Hematopoietic multipotent progenitor cell treated with erythropoietin and hydrocortisone succinate and interleukin-3 and kit ligand, for 8 days (in vitro differentiated cells): ENCODE measurements at regions not wholly inside any gene's neighbourhood (a gene's known extent, or its start where the extent isn't known, plus 50 kb on each side); places are given as distances from the start of the nearest gene placed in this dataset.
"Not testable (repeated sequence)": the region's sequence is repeated elsewhere in the genome, so short reads cannot be mapped to it uniquely, and the experiment has no call there.

Source experiments
- DNase-seq: peaks from one replicate; pipeline ENCODE4 v3.0.0-alpha.2; 2015

- DNase-seq, result no peak
Measured at GRCh38 chr9:20237686-20238085, 384.6 kb downstream of the MLLT3 start.

- no peak for DNase-seq
Measured at GRCh38 chr9:20236676-20237075, 385.6 kb downstream of the MLLT3 start.

GRCh38 chr9:20235206-20235605, 387.1 kb downstream of the MLLT3 start:
- not testable (repeated sequence) for DNase-seq

DNA sequence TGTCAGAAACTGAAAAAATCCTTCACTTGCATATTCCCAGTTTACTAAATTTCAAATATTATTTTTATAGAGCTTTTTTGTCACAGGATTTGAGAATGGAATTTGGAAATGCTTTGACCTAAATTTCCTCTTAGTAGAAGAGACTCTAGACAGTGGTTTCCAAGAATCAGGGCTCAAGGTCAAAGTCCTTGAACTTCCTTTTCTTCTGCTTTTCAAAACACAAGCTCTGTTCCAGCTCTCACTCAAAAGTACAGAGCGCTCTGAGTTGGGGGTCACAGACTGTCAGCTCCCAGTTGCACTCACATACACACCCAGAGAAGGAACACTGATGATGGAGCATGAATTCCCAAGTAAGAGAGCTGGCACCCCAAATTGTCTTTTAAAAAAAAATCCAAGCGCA, 394.2 kb downstream of the MLLT3 start:
- DNase-seq, result no peak

DNA sequence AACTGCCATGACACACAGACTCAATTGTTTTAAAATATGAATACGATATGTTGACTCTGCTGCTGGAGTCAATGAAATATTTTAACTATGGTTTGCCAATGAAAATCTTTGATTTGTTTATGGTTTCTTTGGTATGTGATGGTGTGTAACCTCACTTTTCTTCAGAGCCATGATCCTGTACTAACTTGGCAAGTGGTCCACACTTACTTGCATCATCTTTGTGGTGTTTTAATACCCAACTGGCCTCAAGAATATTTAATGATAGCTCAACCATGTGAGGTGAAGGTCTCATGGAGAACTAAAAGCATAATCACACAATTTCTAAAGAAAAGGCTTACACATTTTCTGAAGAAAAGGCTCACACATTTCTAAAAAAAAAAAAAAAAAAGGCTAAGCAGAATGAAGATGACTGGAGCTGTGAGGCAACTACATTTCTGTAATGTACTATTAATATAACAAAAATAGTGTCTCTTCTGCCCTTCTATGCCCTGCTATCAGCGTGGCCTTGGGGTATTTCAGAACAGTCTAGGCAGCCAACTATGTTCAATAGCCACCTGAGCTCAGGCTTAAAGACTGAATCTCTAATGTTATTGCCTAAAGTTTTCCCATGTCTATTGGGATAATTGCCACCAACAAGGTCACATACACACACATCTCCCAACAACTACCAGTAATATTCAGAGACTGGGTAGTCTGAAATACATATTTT, 395.0 kb downstream of the MLLT3 start:
- DNase-seq, result no peak

DNA sequence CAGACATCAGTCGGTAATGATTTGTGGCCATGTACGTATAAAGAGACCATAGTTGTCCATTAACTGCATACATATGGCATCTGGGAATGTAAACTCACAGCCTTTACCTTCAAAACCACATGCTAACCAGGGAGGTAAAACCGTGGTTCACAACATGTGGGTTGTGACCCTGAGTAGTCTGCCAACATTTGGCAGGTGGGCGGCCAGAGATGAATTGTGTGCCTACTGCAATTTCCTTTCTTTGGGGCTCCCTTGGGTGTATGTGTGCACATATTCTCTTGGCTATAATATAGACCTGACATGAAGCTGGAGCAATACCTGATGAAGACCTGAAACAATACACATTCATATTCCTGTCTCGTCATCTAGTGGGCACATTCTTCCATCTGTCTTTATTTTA, 396.0 kb downstream of the MLLT3 start:
- DNase-seq, result no peak

GRCh38 chr9:20225826-20226225, 396.5 kb downstream of the MLLT3 start:
- DNase-seq, result no peak

- no peak for DNase-seq
Measured at GRCh38 chr9:20224756-20225155, 397.5 kb downstream of the MLLT3 start.

DNA sequence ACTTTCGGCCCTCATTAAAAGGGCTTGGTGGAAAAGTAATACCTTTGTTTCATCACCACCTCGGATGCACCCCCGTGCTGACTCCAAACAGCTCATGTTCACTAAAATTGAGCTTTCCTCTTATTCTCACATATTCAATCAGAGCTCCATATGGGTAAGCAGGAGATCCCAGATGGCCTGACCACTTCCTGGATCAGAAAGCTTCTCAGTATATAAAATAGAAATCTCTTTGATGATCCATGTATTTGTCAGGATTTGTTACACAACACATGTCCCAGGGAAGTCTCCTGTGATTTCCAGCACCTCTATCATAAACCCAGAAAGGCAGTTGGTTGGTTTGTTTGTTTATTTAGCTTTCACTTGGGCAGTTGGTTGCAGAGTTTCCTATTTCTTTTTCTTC, 402.0 kb downstream of the MLLT3 start:
- DNase-seq, result no peak

DNA sequence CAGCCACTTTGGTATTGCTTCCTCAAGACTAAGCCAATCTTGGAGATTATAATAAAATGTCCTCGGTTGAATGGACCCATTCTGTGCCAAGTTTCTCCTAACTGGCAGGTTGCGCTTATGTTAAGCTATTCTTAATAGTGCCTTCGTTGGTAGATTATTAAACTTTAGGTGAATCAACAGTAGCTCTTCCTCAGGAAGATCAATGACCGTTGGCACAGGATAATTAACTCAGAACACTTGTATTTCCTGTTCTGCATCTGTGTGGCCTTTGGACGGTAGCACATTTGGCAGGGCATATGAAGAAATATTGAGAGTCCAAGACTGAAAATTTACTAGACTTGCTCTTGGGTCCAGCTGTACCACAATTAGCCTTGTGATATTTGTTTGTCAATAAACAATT, 402.9 kb downstream of the MLLT3 start:
- DNase-seq, result no peak

- DNase-seq, result no peak
Measured at GRCh38 chr9:20217596-20217995, 404.7 kb downstream of the MLLT3 start.

GRCh38 chr9:20216438-20216837, 405.9 kb downstream of the MLLT3 start:
- DNase-seq, result no peak

- DNase-seq, result no peak
Measured at GRCh38 chr9:20215552-20215951, 406.7 kb downstream of the MLLT3 start.

DNA sequence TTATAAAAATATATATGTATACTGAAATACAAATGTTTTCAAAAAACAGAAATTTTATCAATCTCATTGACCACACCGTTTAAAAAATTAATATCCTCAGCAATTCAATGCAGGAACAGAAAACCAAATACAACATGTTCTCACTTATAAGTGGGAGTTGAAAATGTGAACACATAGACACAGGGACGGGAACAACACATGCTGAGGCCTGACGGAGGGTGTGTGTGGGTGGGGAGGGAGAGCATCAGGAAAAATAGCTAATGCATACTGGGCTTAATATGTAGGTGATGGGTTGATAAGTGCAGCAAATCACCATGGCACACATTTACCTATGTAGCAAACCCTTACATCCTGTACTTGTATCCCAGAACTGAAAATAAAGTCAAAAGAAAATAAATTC, 409.5 kb downstream of the MLLT3 start:
- DNase-seq, result no peak

DNA sequence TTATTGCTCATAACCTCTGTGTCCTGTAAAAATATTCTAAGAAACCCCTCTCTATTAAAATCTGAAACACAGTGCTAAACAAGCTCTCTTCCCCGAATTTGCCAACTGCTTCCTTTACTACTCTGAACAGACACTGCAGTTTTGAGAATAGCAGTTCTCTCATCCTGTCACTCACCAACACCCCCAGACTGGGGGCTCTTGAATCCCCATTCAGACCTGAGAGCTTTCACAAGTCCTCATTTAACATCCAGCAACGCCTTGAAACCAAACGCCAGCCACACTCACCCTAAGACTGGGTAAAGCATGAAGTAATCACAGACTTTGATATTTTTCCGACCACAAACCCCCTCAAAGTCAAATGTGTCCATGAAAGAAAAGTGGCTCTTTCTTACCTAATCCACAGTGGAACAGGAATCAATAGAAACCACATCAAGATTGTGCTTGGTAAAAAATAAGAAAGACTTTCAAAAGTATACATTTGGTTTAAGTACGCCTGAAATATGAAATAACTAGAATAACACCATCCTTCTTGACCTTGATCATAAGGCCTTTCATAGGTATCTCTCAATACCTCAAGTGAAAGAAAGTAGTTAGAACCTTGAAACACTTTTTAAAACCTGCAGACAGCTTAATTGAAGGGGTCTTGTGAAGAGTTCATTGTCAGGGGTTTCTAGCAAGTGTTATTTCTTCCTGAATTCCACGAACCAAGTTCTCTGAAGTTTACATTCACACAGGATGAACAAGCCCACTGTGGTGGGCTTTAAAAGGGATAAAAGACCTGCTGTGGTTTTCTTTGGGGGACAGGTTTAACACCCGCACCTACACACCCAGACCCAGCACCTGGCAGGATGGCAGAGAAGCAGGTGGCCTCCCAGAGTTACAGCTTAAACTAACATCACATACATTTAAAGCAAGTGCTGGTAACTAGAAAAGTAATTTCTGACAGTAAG, 412.6 kb downstream of the MLLT3 start:
- DNase-seq, result no peak

DNA sequence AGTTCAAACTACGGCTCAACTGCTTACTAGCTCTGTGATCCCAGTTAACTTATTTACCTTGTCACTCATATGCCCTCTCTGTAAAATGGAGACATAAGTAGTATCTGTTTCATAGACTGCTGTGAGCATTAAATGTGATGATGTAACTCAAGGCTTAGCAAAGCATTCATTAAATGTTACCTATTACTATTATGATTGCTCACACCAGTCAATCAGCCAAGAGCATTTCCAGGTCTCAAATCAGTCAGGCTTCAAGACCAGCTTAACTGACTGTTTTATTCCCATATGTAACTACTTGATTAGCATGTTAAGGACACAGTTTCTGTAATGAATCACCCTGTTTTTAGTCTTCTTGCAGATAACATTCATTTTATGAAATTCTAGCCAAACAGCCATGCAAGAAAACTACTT, 413.3 kb downstream of the MLLT3 start:
- DNase-seq, result no peak

- no peak for DNase-seq
Measured at GRCh38 chr9:20208226-20208625, 414.1 kb downstream of the MLLT3 start.

DNA sequence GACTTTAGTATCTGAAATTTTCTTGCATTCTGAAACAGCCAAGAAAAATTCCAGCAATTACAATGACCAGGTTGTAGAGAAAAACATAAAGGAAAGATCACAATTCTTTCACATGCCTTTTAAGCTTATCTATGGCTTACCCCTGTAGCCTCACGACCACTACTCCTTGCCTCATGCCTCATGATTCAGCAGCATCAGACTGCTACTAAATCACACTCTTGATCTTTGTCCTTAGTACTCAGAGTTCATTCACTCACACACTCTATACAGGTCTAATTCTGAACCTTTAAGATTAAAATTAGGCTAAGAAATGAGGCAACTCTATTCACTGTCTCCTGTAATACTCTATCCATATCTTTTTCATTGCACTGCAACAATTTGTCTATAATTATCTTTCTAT, 415.1 kb downstream of the MLLT3 start:
- no peak for DNase-seq

DNA sequence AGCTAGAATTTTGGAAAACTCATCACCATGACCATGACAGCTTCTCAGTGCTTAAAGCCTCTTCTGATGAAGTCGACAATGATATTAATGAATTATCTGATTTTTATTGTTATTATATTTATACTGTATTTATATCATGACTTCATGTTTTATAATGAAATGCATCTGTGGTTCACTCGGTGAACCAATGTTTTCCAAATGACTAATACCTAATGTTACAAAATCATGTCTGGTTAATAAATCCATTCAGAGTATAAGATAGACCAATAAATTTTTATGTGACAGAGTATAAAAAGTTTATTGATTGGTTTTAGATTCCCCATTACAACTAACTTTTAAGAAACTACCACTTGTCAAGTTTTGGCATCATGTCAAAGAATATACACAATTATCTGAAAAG, 416.5 kb downstream of the MLLT3 start:
- no peak for DNase-seq

GRCh38 chr9:20200991-20201431, 412.2 kb upstream of the SLC24A2 start:
- DNase-seq, result no peak

DNA sequence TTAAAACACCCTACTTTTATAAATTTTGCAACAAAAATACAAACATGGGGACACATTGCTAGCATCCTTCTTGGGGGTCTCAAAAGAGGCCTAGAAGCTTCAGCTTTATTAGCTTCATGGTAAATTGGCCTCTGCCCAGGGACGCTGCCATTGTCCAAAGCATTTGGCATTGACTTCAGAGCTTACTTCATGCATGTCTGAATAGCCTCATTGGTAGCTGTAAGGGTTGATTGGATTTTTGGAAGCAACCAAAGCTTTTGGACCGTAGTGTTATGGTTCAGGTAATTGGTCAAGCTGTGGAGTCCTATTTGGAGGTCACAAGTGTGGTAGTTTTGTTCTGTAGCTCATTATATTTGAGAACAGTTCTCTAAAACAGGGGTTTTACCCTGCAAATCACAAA, 411.7 kb upstream of the SLC24A2 start:
- DNase-seq, result no peak

DNA sequence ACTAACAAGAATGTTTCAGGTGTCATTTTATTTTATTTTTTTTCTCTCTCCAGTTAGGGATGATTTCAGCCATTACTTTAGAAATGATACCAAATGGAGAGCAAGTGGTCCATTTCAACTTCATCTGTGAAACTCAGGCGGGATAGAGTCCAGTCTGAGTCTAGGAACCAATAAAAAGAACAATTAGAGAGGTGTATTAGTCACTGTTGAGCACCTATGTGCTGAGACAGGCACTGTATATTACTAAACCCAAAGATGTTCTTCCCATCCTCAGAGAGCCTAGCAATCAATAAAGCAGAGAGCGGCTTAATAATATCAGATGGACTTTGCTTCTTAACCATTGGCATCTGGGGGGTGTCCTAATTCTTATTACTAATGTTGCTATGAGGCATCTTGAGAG, 410.3 kb upstream of the SLC24A2 start:
- no peak for DNase-seq

GRCh38 chr9:20197976-20198685, 409.3 kb upstream of the SLC24A2 start:
- no peak for DNase-seq
